ENCODE measurements at regions not wholly inside any gene's neighbourhood (a gene's known extent, or its start where the extent isn't known, plus 50 kb on each side); places are given as distances from the start of the nearest gene placed in this dataset.
"Not testable (repeated sequence)": the region's sequence is repeated elsewhere in the genome, so short reads cannot be mapped to it uniquely, and the experiment has no call there.

GRCh38 chr5:4576908-4577307 is 563.2 kb upstream of the ADAMTS16 start:
- no peak for DNase-seq

GRCh38 chr5:4579679-4580078 is 560.5 kb upstream of the ADAMTS16 start:
- DNase-seq, result no peak

- DNase-seq, result no peak
Measured at GRCh38 chr5:4580772-4581171, 559.4 kb upstream of the ADAMTS16 start.

DNA sequence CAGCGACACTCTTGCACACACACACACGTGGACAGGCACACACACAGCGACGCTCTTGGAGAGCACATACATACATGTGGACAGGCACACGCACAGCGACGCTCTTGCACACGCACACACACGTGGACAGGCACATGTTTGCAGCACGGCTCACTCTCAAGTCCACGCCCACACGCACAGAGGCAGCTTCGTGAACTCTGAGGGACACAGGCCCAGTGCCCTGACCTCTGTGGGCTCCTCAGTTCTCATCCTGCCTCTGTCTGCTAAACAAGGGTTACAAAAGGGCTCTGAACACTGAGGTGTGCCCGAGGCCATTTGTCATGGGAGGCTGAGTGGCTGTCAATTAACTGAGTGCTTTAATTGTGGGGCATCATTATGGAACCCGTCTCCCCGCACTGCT is 558.8 kb upstream of the ADAMTS16 start:
- DNase-seq, result no peak

GRCh38 chr5:4584982-4585381 is 555.1 kb upstream of the ADAMTS16 start:
- peak; percentile 92 for DNase-seq

- DNase-seq, result no peak
Measured at GRCh38 chr5:4613440-4613839, 526.7 kb upstream of the ADAMTS16 start.

GRCh38 chr5:4614088-4614487 is 526.0 kb upstream of the ADAMTS16 start:
- DNase-seq, result no peak

DNA sequence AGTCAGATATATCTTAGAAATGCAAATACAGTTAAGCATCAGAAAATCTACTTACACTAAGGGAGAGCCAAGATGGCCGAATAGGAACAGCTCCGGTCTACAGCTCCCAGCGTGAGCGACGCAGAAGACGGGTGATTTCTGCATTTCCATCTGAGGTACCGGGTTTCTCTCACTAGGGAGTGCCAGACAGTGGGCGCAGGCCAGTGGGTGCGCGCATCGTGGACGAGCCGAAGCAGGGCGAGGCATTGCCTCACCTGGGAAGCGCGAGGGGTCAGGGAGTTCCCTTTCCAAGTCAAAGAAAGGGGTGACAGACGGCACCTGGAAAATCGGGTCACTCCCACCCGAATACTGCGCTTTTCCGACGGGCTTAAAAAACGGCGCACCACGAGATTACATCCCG is 524.8 kb upstream of the ADAMTS16 start:
- DNase-seq, result not testable (repeated sequence)

DNA sequence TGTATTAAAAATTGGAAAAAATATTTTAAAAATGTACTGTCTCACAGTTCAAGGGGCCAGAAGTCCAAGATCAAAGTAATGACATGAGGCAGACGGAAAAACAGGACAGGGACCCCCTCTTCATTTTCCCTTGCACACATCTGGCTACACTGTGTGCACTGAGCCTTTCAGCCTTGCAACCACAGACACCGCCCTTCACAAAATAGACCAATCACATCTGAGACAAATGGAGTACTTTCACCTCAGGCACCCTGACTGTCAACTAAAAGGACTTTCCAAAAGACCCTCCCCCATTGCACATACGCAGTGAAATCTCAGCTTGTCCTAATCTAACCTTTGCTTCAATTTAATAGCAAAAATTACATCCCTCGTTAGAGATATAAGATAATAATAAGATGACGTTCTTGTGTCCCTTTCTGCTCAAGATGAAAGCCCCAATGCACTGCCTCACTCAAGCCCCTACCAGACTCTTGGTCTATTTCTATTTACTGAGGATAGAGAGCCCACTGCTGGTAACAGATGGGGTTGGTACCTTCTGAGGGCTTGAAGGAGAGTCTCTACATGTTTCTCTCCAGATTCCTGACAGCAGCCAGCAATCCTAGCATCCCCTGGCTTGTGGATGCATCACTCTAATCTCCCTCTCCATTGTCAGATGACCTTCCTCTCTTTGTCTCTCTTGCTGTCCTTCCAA is 514.8 kb upstream of the ADAMTS16 start:
- DNase-seq, result no peak

- DNase-seq, result no peak
Measured at GRCh38 chr5:4627131-4627530, 513.0 kb upstream of the ADAMTS16 start.

GRCh38 chr5:4627929-4628328 is 512.2 kb upstream of the ADAMTS16 start:
- DNase-seq, result no peak

- no peak for DNase-seq
Measured at GRCh38 chr5:4628645-4629385, 511.3 kb upstream of the ADAMTS16 start.

GRCh38 chr5:4630031-4630430 is 510.1 kb upstream of the ADAMTS16 start:
- DNase-seq, result no peak

DNA sequence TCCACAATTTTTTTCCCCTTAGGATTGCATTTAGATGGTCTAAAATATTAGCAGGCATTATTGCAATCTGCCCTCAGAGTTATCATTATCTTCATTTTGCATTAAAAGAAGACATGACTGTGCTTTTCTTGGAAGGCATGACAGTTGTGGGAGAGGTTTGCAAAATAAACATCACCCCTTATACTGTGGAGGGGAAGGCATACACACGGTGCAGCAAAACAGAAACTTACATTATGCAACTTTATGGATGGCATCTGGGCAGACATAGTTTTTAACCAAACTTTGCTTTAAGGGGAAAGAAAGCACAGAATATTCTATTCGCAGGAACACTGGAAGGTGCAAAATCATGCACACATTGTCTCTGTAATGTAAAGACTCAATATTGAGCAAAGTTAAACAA is 505.8 kb upstream of the ADAMTS16 start:
- no peak for DNase-seq

DNA sequence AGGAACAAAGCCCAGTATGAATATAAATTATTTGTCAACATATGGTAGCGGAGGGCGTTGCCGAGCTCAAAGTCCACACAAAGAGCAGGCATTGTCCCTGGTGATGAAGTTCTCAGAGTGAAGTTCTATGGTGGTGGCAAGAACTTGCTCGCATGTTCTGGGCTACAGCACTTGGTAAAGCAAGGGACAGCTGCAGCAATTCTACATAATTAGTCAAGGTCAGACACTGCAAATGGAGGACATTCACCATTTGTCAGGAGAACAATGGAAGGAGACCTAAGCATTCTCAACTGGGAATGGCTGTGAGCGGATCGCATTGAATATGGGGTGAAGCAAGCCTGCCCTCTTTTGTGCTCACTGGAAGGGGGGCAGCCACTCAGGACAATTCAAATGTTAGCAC is 503.8 kb upstream of the ADAMTS16 start:
- no peak for DNase-seq

DNA sequence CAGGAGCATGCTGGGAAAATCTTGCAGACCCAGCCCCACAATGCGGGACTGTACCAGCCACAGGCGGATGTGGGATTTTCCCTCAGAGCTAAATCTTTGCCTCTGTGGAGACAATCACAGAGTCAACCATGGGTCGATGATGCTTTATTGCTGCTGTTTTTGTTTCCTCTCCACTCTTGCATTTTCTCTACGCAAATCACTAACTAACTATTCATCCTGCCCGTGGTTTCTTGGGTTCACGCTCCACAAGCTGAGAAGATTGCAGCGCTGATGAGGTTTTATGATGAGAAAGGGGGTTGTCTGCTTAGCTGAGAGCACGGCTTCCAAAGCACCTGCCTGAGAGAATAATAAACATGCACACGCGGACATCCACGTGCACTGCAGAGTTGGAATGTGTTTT is 500.2 kb upstream of the ADAMTS16 start:
- DNase-seq, result no peak

DNA sequence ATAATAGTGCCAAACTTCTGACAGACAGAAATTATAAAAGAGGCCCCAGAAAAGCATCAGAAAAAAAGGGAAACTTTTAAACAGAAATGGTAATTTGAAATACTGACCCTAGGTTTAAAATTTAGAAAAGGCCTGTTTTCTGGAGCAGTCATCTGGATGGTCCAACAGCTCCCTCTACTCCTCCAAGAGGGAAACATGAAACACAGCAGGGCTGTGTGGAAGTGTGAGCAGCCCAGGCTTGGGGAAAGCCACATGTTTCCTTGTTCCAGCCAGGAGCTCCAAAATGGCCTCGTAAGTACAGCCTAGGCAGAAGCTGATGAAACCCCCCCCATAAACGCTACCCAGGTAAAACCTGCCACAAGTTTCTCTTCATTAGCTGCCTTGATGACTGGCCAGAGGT is 499.3 kb upstream of the ADAMTS16 start:
- DNase-seq, result peak; percentile 42

DNA sequence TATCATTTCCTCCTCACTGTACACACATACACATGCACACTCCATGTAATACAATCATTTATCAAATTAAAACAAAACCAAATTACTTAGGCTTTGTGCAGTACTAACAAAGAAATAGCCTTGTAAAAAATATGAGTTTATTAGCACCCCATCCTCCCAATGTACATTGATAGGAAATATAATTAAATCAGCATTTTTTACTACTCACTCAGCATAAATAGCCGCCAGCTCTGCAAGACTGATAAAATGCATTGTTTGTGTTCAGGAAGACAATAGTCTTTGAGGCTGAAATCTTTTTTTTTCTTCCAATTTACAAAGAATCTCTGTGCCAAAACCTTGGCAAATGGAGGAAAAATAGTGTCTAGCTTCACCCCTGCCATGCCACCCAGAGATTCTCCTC is 497.6 kb upstream of the ADAMTS16 start:
- no peak for DNase-seq

DNA sequence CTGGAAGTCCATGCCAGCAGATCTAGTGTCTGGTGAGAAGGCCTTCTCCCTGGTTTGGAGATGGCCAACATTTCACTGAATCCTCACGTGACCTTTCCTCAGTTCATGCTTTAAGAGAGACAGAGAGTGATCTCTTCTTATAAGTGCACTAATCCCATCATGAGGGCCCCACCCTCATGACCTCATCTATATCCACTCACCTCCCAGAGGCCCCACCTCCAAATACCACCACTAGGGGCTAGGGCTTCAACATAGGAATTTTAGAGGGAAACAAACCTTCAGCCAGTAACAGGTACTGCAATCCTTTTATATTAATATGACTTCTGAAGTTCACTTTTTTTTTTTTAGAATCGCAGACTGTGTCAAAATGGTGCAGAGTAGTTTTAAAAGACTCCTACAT is 496.9 kb upstream of the ADAMTS16 start:
- no peak for DNase-seq

DNA sequence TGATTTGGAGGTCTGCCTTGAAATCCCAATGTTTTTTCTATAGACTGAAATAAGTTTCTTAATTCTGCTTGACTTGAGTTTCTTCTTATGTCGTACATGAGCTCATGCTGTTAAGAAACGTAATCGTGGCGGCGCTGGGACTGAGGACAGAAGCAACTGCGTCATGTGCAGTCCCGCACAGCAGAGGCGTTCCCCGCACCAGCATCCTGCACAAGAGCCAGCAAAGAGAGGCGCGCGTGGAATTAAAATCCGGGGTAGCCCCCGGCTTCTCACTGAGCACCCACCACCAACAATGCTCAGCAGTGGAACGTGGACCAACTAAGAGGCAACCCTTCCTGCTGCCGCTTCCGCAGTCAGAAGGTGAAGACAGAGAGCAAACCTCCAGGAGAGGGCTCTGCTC is 496.2 kb upstream of the ADAMTS16 start:
- no peak for DNase-seq

- DNase-seq, result no peak
Measured at GRCh38 chr5:4646715-4647375, 493.3 kb upstream of the ADAMTS16 start.

DNA sequence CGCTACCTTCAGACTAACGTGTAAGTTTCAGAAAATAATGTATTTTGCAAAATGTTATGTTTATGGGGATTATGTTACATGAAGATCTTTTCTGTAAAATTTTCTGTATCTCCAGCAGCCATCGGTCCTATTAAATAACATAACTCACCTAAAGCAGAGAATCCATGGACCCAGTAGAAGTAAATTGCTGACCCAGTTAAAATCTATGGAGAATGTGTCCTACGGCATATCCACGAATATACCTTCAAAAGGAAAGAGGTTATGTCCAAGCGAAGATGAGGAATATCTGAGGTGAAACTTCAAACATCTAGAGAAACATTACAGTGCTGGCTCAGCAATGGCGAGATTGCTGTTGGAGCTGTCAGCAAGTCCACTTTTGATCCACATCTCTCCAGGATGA is 492.2 kb upstream of the ADAMTS16 start:
- DNase-seq, result no peak

DNA sequence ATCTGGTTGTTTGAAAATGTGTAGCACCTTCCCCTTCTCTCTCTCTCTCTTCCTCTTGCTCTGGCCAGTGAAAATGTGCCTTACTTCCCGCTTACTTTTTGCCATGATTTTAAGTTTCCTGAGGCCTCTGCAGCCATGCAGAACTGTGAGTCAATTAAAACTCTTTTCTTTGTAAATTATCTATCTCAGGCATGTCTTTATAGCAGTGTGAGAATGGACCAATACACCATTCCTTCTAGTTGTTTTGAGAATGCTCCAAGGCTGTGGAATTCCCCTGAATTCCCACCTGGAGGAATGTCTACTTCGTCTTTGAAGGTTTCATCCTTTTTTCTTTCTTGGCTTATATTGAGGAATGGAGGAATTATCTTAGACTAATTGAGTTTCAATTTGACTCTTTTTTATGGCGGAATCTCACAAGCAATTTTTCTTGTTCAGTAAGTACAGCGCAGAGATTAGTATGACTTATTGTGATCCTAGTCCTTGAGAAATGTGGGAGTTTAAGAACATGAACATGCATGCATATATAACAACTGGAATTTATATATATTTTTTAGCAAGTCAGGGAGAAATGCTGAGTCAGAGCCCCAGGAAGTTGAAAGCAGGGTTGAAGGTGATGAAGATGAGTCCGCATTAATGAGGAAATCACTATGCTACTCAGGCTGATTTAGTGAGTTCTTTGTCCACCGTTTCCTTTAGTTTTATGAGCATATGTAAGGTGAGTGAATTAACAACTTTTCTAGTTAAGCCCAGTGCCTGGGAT is 488.1 kb upstream of the ADAMTS16 start:
- DNase-seq, result no peak

Measured in fibroblast of skin of back (primary cell).